Occipital lobe (tissue), 1 donor: ENCODE measurements at regions not wholly inside any gene's neighbourhood (a gene's known extent, or its start where the extent isn't known, plus 50 kb on each side); places are given as distances from the start of the nearest gene placed in this dataset.

Experiments used
- DNase-seq: peaks from one replicate; lab custom pipeline; 2025; lab: John Stamatoyannopoulos, UW

DNA sequence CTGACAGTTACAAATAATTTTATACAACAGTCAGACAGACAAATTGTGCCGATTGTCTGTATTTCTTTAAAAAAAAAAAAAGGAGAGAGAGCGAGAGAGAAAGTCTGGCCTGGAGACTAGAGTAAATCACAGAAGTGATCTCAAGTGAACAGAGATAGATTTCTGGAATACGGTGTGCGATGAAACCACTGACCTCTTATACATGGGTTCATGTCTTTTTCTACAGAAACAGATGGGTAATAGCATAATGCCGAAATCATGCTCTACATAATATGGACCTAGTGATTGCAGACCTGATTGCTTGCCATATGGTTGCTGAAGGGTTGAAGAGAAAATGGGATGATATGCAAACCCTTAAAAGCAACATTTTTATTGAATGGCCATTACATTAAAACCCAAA lies 403.3 kb upstream of the FANCL start:
- no peak for DNase-seq

DNA sequence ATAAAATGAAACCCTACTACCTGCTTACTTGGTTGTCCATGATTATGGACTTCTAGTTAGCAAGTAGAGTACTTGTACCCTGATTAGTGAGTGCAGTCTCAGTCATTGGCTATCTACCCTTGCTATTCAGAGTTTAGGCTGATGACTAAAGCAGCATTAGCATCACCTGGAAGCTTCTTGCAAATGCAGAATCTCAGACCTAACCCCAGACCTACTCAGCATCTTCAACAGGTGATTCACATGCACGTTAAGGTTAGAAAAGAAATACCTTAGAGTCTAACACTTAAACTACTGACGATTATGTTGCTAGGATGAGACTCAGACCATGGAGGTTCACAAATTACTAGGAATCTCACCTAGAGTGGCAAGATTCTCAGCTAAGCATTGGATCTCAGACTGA lies 399.9 kb upstream of the FANCL start:
- DNase-seq = no peak

DNA sequence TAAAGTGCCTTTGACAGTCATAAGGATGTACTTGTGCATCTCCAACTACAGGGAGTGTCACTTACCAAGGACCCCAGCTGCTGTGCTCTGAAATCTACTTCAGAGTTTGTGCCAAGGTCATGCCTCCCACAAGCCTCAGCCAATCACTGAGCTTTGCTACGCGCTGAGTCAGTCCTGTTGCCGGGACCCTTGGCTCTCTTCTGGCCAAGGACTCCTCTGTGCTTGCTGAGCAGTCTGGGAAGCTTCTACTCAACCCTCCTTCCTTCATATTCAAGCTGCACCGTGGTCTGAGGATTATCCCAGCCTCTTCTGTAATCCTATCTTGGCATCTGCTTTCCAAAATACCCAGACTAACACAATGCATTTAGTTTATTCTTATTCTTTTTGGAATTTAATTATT lies 398.9 kb upstream of the FANCL start:
- no peak for DNase-seq

DNA sequence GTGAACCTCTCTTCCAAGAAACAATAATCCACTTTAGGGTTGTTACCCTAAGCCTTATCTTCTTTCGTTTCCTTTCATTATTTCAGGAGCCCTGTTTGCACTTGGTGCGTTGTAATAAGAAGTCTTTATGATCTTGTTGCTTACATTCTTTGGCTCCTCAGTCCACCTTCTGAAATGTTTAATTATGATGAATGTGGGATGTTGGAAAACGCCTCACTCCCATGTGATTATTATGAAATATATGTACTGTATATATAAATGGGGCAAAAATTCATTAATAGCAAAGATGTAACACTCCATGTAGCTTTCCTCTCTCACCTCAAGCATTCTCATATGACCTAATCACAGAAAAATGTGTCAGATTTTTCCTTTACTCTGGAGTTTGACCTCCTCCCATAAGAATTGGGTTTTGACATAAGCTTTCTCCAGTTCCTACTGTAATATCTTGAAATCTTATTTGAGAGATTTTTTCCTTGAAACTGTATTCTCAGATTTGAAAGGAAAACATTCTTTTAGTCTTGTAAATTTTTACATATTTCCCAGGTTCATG lies 397.2 kb upstream of the FANCL start:
- no peak for DNase-seq

DNA sequence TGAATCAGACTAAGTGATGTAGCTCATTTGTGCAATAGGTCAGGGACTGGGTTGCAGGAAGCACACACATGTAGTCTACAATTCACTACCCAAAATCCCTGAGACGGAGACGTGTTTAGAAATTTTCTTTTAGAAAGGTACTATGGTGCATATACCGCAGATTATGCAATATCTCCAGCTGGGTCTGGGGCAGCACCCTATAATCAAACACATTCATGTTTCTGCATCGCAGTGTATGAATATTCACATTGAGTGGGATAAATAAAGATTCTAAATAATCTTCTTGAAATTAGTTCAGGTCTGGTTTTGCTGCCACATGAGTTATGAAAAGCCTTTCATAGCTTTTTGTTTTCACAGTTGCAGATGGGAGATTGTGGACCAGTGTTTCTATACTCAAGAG lies 395.7 kb upstream of the FANCL start:
- DNase-seq = no peak

DNA sequence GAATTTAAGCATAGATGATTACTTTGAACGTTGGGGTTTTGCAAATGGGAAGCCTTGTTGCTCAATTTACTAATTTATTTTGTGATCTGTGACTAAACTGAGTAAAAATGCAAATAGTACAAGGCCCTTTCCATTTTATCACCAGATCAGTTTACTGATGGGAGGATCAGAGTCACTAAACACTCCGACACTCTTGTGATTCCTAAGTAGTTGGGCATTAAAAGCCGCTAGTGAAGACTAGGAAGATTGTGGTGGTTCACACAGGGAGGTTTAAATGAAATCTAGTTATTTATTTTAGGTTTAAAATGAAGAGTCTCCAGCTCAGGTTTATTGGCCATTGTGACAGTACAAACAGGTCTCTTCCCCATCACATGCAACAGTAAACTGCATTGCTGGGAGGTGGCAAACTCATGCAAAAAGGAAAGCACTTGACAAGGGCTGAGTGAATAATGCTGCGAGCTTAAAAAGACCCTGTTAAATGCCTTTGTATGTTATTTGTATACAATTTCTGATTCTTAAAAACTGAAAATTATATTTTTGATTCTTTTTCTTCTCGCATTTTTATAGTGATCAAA lies 394.8 kb upstream of the FANCL start:
- no peak for DNase-seq

DNA sequence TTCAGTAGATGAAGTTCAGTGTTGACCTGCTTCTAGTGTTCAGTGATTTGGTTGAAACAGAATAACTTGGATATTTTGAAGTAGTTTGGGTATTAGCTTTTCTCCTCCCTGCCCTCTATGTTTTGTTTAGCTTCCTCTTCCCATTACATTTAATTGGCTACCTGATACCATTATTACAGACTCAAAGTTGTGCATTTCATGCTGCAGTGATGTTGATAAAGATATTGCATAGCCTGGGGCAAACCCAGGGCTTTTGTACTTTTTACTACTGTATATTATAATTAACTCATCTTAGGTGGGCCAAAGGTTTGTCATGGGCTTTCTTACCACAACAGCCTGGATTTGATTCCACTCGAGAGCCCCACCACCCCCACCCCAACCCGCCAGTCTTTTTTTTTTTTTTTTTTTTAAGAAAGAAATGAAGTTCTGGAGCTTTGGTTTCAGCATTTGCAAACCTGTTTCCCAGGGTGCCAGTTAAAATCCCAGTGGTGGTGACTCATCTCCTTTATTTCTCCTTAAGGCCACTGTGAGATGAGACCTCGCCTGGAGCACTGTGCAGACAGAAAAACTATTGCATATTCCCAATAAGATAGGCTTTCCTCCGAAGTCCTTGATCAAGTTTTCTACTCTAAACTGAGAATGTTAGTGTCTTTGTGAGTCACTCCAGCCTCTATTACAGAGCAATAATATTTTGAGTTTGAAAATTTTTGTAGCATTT lies 393.7 kb upstream of the FANCL start:
- DNase-seq = no peak

DNA sequence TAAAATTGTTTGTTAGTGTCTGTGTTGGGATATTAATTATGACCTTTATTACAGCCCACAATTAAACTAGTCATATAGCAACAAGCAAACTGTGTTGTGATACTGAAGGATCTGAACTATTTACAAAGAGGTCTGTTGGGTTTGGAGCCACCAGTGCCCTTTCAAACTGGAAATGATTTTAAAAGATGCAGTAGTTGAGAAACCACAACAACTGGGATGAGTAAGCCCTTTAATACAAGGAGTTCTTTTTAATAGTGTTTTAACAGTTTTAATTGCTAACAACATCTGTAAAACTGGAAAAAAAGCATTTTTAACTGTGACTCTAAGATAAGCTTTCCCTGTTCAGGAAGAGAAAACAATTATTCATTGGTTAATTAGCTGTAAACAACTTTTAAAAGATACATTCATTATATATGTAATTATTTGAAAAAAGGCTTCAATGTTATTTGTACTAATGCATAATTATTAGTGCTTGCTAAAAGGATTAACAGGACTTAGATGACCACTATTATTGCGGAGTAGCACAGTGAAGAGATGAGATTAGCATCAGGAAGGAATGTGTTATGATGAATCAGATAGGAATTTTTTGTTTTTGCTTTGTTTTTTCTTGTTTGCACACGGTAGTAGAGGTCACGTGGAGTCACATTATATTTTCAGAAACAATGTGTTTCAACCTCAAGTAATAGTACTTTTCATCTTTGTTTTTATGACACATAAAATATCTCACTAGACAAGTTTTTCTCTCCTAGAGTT lies 392.7 kb upstream of the FANCL start:
- DNase-seq = no peak

DNA sequence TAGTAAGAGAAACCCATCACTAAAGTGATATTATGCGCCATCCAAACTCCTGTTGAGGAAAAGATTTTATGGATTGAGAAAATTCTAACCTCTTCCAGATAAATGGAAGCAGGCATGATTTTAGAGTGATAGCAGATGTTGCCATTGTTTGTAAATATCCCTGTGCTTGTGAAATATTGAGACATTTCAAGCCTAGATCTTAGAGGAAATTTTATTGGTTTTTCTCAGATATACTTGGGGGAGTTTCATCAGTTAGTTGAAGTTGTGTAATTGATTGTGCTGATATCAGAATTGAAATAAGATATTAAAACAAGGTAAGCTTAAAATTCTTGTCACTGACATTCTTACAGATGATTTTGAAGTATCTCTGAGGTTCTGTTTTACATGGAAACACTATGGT lies 390.9 kb upstream of the FANCL start:
- no peak for DNase-seq

DNA sequence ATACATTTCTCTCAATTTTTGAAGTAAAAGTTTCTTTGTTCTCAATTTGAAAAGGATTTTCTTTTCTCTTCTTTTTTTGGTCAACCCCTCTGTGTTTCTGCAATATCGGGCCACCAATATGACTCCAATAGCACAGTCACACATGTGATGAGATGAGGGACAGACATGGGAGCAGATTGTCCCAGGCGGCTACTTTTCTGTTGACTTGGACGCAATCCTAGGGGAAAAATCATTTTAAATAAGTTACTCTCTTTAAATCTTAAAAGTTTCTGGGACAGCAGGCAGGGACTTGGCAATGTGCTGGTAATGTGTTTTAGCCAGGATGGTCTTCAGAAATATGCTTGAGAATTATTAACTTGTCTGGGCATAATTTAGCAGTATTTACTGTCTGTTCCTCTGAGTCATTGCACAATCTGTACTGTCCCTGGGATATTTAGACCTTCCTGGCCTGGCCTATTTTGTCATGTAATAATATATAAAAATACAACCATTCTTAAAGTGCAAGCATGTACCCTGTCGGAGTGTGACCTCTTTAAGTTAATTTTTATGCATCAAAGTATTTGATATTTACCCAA lies 388.5 kb upstream of the FANCL start:
- no peak for DNase-seq

DNA sequence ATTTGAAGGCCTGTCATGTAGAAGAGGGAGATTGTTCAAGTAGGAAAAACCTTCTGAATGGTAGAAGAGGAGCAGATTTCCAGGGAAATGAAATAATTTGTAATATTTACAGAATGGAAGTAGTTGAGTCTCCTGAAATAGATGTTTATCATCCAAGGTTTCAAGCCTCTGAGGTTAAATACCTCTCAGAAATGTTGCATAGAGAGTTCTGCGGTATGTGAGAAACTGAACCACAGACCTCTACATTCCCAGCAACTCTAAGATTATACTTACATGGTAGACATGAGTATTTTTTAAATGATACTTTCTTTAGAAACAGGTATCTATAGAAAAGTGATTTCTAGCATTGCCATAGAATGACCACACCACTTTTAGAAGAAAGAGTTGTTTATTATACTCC lies 379.8 kb upstream of the FANCL start:
- DNase-seq = no peak

DNA sequence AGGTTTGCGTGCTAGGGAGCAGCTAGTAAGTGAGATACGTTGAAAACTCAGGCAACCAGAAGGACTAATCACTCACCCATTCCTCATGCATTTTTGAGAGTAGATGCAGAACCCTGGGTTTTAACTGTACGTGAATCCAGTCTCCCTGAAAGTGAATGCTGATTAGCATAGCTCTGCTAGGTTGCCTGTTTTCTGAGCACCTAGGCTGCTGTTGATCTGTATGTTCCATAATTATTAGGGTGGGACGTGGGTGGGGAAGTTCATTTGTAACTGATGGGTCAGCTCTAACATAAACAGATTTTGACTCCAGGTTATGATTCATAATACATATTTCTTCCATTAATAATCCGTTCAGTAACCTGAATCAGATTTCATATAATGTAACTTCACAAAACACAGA lies 379.0 kb upstream of the FANCL start:
- DNase-seq = no peak

DNA sequence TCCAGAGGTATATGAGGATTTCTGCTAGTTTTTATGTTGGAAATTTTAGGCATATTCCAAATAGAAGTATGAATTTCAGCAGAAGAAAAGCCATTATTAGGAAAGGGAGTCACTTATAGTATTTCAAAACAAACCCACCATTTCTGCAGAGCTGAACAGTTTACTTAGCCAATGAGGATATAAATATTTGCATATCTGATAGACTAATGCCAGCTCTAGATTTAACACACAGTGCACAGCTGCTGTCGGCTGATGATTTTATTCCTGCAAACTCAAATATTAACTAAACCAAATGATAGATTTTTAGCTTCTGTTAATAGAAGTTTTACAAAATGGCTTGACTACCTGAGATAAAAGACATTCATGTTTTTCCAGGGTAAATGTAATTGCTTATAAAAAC lies 375.8 kb upstream of the FANCL start:
- DNase-seq = no peak

DNA sequence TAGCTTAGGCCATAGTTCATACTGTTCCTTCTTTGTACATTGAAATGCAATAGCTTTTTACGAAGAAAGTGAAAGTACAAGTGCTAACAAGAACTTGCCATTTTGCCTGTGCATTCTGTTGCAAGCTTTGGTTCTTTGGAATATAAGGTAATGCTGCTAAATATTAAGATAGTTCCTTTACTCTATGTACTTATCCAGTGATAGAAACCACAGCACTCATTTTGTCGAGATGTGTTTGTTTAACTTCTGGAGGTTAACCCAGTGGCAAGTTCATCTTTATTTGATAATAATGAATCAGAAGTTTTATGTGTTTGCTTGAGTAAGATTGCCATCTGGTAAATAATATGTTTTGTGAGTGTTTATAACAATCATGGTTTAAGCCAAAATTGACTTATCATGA lies 373.1 kb upstream of the FANCL start:
- no peak for DNase-seq

DNA sequence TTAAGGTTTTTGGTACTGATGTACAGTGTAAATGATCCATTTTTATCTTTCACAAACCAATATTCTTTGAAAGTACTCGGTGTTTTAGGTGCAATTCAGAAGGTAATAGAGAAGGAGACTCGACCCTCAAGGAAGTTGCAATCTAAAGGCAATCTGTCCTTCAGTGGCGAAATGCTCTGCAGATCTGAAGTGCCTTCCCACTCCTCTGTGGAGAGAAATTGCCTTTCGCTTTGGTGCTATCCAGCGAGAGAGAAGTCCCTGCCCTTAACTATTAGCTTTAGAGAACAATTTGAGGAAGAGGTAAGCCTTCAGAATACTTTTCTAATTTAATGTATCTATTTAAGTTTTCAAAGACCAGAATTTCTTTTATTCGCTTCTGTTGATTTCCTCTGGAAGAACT lies 371.8 kb upstream of the FANCL start:
- no peak for DNase-seq

DNA sequence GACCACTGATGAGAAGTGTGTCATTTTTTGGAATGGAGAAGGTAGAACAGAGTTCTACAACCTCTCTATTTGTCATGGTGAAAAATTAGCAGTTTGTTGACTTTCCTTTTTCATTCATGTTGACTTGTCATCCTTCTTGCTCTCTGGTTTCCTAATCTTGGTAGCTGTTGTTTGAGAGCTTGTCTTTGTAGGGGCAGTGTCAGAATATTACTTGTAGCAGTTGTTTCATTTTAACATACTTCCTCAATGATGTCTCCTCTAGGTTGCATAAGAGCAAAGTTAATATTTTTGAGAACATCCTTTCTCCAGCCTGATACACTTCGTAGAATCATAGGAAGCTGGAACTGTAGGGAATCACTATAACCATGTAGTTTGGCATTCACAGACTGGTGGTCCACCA lies 368.2 kb upstream of the FANCL start:
- no peak for DNase-seq

DNA sequence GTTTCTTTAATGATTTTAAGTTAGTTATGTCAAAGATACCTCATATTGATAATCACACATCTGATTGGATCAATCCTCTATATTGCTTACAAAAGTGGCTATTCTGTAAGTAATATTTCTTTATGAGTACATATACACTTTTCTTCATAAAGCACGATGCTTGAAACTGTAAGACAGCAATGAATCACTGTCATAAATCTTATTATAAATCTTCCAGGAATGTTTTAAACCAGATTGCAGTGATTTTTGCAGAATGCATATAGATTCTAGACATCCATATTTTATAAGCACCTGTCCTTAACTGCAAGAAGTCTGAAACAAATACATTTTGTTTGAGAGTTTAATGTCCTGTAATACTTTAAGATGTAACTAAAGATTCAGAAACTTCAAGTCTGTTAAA lies 367.0 kb upstream of the FANCL start:
- DNase-seq = no peak

DNA sequence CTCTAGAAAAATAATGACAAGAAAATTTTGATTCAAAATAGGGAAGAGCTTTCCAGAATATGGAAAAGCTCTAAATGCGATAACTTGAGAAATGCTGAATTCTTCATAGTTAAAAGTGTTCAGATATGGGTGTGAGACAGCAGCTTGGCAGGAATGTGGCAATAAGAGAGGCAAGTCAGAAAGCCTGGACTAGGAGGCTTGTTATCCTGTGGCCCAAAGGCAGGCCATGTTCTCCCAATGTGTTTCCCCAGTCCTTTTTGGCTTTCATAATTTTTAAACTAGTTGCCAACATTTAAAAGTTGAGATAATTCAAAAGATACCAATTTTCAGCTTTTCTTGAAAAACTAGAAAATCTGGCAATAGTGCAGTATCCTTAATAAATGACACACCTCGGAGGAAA lies 366.3 kb upstream of the FANCL start:
- DNase-seq = no peak

DNA sequence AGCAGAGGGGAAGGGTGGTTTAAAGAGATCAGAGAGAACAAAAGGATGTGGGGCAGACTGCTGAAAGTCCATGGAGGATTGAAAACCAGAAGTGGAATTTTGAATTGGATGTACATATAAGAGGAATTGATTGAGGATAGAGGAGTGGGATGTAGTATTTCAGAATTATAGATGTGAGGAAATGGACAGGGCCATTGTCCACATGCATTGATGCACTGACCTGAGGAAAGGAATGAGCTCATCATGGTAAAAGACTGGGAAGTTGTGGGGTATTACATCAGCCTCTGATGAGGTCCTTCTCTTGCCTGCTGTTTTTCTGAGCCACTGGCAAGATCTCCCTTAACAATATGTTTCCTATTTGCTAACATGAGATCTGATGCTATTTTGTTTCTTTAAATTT lies 365.7 kb upstream of the FANCL start:
- no peak for DNase-seq

DNA sequence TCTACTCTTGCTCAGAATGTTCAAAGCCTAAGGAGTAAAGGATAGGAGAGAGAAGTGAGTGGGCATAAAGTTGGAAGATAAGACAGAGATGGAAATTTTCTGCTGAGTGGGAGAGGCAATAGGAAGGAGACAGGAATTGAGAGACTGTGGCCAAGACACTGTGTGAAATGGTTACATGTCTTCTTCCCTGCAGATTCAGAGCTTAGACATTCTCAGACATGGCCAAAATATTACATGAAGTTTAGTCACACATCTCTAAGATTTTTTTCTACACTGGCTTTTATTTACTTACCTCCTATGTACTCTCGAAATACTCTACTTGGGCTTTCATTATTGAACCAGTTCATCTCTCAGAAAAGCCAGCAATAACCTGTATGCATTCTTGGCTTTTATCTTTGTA lies 363.0 kb upstream of the FANCL start:
- DNase-seq = no peak

DNA sequence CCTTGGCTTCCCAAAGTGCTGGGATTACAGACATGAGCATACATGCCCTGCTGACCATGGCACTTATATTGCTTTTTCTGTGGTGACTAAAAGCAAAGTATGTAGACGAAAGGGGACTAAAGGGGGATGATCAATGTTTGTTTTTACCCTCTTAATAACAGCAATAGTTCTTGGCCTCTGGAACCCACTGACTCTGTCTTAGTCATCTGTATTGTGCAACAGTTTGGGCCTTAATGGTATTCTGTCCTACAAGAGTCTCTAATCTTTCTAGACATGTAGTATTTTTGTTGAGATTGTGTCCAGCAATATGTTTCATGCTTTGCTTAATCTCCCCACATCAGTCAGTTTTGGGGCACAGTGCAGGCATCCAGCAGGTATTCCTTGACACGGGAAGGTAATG lies 359.9 kb upstream of the FANCL start:
- DNase-seq = no peak

DNA sequence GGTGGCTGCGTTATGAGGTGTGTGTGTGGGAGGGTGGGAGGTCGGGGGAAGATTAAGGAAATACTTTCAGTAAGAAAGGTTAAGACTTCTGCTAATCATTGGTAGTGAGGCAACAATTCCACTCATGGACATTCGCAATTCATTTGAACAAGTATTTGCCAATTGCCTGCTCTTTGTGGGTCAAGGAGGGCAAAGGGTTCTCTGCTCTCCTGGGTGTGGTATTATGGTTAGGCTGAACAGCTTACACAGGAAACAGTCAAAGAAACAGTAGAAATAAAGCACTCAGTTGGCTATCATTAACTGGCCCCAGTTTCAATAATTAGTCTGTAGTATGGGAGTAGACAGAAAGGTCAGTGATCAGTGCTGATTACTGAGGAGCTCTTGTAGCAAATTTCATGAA lies 357.0 kb upstream of the FANCL start:
- DNase-seq = no peak

DNA sequence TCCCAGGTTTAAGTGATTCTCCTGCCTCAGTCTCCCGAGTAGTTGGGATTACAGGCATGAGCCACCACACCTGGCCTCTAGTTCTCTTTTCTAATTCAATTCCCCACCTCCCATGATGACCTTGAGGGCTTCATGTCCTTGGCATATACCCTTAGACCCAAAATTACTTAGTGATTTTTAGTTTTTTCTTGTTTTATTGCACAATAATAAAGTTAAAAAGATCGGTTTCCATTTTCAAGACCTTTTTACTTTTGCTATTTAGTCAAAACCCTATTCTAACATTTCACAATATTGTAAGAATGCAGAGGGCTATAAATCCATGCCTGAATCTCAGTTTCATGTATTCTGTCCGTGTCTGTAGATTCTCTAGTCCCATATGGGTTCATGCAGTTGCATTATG lies 354.6 kb upstream of the FANCL start:
- no peak for DNase-seq
